Mucosa of stomach (tissue), 1 donor: ENCODE measurements at regions not wholly inside any gene's neighbourhood (a gene's known extent, or its start where the extent isn't known, plus 50 kb on each side); places are given as distances from the start of the nearest gene placed in this dataset.
"Not testable (repeated sequence)": the region's sequence is repeated elsewhere in the genome, so short reads cannot be mapped to it uniquely, and the experiment has no call there.

Experiments
- H3K27me3 ChIP-seq: one replicate; pipeline ENCODE4 v1.7.0; 2013; ENCODE audit warnings: mild to moderate bottlenecking, low read length; ENCODE audit not compliant: control insufficient read depth, insufficient read depth
- H3K36me3 ChIP-seq: one replicate; pipeline ENCODE4 v1.7.0; 2013; ENCODE audit warnings: low read length; ENCODE audit not compliant: control insufficient read depth, insufficient read depth
- H3K4me1 ChIP-seq: one replicate; pipeline ENCODE4 v1.7.0; 2013; ENCODE audit warnings: mild to moderate bottlenecking, low read length; ENCODE audit not compliant: control insufficient read depth, insufficient read depth
- H3K4me3 ChIP-seq: one replicate; pipeline ENCODE4 v1.7.0; 2013; ENCODE audit warnings: low read length
- H3K9ac ChIP-seq: one replicate; pipeline ENCODE4 v1.7.0; 2013; ENCODE audit warnings: mild to moderate bottlenecking, low read length, moderate library complexity
- H3K9me3 ChIP-seq: one replicate; pipeline ENCODE4 v1.7.0; 2013; ENCODE audit warnings: mild to moderate bottlenecking, low read length, moderate library complexity; ENCODE audit not compliant: control insufficient read depth
- donor health status: Pancreatic carcinoma.

DNA sequence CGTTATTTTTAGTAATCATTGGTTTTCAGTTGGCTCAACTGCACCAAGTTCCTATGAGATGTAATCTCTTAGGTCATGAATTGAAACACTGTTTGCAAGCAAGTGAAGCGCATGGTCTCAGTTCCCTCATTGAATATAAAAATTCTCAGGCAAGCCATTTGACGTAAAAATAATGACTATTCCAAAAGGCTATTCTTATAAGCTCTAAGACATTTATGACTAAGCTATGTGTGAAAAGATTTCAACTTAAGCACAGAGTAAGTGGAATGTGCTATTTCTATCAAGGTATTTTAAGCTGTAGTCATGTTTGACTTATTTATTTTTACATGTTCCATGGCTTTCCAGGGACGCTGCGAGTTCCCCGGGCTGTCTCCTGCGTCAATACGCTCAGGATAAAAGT is 248.5 kb downstream of the THBS2 start:
- no peaks in the 10 kb centered on the region for H3K9me3 ChIP-seq
- no peaks in the 10 kb centered on the region for H3K36me3 ChIP-seq
- H3K9ac ChIP-seq: no peak overlapping the region
- H3K4me3 ChIP-seq: no peak overlapping the region
- no peaks in the 10 kb centered on the region for H3K4me1 ChIP-seq
- no peaks in the 10 kb centered on the region for H3K27me3 ChIP-seq

DNA sequence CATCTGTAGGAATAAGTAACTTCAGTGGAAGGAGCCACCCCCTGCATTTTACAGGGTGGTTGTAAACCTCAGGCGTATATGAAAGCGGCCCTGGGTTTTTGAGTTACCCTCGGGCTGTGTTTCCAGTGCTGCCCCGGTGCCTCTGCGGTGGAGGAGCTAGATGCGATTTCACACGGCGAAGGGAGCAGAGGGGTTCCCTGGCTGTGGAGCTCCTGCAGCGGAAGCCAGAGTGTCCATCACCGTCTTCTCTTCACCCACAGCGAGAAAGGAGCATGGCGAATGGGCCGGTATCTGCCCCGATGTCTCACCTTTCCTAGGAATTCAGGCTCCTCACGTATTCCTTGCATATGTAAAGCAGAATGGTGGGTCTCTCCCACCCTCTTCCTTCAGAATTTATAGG is 253.6 kb downstream of the THBS2 start:
- no peak overlapping the region for H3K9ac ChIP-seq
- no peaks in the 10 kb centered on the region for H3K4me1 ChIP-seq

DNA sequence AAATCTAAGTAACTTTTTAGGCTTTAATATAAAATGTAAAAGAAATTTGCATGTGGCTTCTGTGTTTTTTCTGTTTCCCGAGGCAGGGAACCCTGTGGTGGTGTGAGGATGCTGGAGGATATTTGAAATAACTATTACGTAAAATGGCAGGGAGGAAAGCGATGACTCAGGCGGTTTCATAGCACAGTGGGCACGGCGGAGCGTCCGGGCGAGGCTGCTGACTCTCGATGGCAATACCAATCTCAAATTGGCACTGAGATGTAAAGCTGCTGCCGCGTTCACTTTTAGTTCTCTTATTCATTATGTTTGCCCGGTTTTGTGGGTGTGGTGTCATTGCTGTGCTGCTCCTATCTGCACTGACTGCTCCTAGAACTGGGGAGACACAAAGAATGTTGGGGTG is 254.3 kb downstream of the THBS2 start:
- no peak overlapping the region for H3K4me3 ChIP-seq
- H3K9me3 ChIP-seq: no peaks in the 10 kb centered on the region
- H3K36me3 ChIP-seq: no peaks in the 10 kb centered on the region
- no peaks in the 10 kb centered on the region for H3K4me1 ChIP-seq
- no peaks in the 10 kb centered on the region for H3K27me3 ChIP-seq
- no peak overlapping the region for H3K9ac ChIP-seq

More for the DNA sequence above, 253.6 kb downstream of the THBS2 start:
- Histone ChIP-seq H3K27me3 (no peaks in the 10 kb centered on the region), H3K9me3 (no peaks in the 10 kb centered on the region), H3K36me3 (no peaks in the 10 kb centered on the region), H3K4me3 (no peak overlapping the region)

DNA sequence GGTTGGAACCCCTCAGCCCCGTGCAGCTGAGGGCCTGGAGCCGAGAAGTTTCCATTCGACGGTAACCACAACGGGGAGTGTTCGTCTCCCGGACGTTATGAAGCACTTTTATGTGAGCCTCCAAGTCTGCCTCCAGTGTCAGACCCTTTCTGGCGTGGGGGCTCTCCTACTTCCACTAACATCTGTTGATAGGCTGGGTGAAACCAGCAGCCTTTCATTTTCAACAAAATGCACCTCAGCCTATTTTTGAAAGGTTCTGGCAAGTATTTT is 257.4 kb downstream of the THBS2 start:
- H3K9me3 ChIP-seq: no peaks in the 10 kb centered on the region
- H3K36me3 ChIP-seq: no peaks in the 10 kb centered on the region
- H3K4me1 ChIP-seq: no peaks in the 10 kb centered on the region
- no peak overlapping the region for H3K9ac ChIP-seq
- H3K27me3 ChIP-seq: no peaks in the 10 kb centered on the region
- H3K4me3 ChIP-seq: no peak overlapping the region

DNA sequence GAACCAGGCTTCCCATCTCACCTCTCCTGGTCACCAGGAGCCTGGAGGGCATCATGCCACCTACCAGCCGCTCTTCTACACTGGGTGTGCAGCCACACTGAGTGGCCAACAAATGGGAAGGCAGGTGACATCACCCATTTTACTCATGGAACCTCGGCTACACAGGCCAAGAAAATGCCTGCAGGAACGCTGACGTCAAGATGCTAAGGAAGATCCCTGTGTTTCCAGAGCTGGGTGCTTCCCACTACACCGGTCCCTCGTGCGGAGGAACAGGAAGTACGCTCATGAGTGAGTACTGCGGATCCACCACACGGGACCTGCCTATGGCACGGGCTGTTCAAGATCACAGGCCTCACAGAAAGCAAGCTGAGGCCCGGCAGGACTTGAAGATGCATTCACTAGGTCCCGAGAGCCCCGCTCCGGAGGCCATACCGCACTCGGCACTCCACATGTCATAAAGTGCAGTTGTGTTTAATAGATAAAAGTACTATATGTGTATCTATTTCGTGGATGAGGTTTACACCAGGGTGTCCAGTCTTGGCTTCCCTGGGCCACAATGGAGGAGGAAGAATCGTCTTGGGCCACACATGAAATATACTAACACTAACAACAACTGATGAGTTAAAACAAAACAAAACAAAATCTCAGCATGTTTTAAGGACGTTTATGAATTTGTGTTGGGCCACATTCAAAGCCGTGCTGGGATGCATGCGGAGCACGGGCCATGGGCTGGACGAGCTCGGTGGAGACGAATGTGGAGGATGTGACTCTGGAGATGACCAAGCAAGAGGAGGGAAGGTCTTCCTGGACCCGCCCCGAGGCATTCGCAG is 257.9 kb downstream of the THBS2 start:
- Histone ChIP-seq H3K4me3 (no peak overlapping the region), H3K9ac (no peak overlapping the region), H3K27me3 (no peaks in the 10 kb centered on the region)

DNA sequence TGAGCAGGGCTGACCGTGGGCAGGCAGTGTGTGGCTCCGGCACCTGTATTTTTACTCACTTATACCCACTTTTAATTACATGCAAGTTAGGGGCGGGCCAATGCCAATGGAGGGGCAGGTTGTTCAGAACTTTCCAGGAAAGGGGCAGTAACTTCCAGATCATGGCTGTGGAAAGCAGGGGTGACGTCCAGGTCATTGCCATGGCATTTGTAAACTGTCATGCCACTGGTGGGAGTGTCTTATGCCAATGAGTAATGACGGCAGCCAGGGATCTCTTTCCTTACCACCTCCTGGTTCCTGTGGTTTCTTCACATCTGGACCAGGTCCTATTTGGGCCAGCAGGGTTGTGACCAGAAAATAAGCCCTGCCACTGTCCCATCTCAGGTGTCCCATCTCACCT is 258.7 kb downstream of the THBS2 start:
- Histone ChIP-seq H3K9ac (no peak overlapping the region), H3K36me3 (no peaks in the 10 kb centered on the region), H3K4me1 (no peaks in the 10 kb centered on the region), H3K4me3 (no peak overlapping the region), H3K27me3 (no peaks in the 10 kb centered on the region), H3K9me3 (no peaks in the 10 kb centered on the region)

More for the DNA sequence above, 257.9 kb downstream of the THBS2 start:
- Histone ChIP-seq H3K36me3 (no peaks in the 10 kb centered on the region), H3K4me1 (no peaks in the 10 kb centered on the region), H3K9me3 (no peaks in the 10 kb centered on the region)

DNA sequence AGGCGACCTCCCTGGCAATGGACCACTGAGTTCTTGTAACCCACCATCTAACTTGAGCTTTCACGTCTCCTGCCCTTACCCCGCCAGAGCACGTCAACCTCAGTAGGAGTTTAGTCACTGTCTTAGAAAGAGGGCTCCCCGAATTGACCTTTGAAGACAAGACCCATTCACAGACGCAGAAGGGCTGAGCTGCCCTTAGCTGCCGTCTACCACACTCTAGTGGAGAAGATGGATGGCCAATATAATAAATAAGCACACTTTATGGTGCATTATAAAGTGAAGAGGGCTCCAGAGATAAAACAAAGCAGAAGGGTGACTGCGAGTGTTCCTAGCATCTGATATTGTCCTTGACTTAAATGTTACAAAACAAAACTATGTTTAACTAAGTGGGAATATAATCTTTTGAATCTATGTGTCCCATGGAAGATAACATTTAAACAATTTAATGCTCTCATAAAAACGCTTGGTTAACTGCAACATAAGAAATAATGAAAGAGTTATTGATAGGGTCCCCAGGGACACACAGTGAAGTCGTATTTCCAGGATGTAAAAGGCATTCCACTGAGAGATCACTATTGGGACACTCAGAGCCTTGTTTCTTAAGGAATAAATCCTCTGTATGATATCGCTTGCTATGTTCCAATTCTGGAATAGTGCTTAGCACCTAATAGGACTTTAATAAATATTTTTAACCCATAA is 261.1 kb downstream of the THBS2 start:
- H3K9ac ChIP-seq: no peak overlapping the region
- no peaks in the 10 kb centered on the region for H3K4me1 ChIP-seq
- no peaks in the 10 kb centered on the region for H3K9me3 ChIP-seq
- H3K4me3 ChIP-seq: no peak overlapping the region
- no peaks in the 10 kb centered on the region for H3K27me3 ChIP-seq
- no peaks in the 10 kb centered on the region for H3K36me3 ChIP-seq

DNA sequence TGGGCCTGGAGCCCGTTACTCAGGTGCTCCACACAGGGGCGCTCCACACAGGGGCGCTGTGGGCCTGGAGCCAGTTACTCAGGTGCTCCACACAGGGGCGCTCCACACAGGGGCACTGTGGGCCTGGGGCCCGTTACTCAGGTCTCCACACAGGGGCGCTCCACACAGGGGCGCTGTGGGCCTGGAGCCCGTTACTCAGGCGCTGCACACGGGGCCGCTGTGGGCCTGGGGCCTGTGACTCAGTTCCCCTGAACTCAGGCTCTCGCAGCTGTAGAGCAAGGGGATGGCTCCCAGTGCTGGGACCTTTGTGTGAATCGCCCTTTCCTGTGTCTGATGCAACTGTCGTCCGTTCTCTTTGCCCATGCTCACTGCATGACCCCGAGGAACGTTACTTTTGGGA is 262.0 kb downstream of the THBS2 start:
- H3K4me1 ChIP-seq, H3K9me3 ChIP-seq, H3K9ac ChIP-seq, H3K36me3 ChIP-seq, H3K4me3 ChIP-seq, H3K27me3 ChIP-seq: not testable (repeated sequence)

DNA sequence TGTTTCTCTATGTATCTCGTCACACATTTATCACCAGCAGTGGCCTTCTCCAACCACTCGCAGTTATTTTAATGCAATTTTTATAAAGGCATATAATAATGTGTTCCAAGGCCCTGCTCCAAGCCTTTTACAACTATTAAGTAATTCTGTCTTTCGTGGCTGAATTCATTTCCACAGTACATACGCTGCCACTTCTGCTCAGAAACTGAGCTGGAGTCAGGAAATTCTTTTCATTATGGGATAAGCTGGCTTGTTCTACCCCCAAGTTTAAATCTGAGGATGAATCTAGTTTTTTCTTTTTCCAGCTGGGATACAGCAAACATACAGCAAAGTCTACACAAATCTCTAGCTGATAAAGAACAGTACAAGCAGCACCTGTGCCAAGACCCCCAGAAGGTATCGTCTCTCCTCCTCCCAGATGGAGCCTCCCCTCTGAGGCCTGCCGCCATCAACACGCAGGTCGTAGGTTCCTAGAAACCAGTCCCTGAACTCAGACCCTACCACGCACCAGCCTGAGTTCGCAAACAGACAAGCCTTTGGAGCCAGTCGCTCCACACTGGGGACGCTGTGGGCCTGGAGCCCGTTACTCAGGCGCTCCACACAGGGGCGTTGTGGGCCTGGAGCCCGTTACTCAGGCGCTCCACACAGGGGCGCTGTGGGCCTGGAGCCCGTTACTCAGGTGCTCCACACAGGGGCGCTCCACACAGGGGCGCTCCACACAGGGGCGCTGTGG is 263.5 kb downstream of the THBS2 start:
- H3K9me3 ChIP-seq: no peaks in the 10 kb centered on the region
- H3K4me3 ChIP-seq: no peak overlapping the region
- H3K36me3 ChIP-seq: no peaks in the 10 kb centered on the region
- H3K9ac ChIP-seq: no peak overlapping the region
- H3K27me3 ChIP-seq: no peaks in the 10 kb centered on the region
- H3K4me1 ChIP-seq: no peaks in the 10 kb centered on the region

DNA sequence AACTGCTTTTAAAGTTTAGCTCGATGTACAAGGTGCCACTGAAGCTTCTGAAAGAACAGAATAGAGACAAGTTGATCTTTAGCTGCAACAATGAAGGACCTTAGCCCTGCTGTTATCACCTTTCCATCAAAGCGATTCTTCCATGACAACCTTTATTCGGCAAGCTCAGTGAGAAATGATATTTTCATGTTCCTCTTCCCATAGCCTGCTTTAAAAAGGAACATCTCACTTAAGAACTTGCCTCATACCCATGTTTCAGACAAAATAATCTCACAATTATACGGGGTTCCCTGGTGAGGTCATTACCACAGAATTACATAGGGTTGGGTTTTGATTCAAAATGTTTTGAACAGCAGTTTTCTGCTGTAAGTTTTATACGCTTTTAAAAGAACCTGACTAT is 264.2 kb downstream of the THBS2 start:
- Histone ChIP-seq H3K4me3 (no peak overlapping the region), H3K9me3 (no peaks in the 10 kb centered on the region), H3K36me3 (no peaks in the 10 kb centered on the region), H3K4me1 (no peaks in the 10 kb centered on the region), H3K9ac (no peak overlapping the region), H3K27me3 (no peaks in the 10 kb centered on the region)

DNA sequence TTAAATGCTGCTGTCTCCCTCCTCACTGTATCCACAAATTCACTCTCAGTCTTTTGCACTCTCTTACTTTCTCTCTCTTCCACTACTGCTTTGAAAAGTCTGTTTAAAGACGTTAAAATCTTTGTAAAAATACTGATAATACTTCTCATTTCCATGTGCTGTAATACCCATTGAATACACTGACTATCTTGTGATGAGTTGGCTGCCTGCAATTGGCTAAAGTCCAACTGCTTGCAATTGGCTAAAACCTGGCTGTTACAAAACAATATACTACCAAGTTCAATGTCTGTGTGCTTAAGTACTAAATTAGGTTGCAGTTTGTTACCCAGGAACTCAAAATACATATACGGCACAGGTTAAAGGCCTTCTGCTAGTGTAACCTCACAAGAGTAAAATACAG is 264.8 kb downstream of the THBS2 start:
- Histone ChIP-seq H3K9me3 (no peaks in the 10 kb centered on the region), H3K36me3 (no peaks in the 10 kb centered on the region), H3K9ac (no peak overlapping the region), H3K27me3 (no peaks in the 10 kb centered on the region), H3K4me1 (no peaks in the 10 kb centered on the region), H3K4me3 (no peak overlapping the region)

DNA sequence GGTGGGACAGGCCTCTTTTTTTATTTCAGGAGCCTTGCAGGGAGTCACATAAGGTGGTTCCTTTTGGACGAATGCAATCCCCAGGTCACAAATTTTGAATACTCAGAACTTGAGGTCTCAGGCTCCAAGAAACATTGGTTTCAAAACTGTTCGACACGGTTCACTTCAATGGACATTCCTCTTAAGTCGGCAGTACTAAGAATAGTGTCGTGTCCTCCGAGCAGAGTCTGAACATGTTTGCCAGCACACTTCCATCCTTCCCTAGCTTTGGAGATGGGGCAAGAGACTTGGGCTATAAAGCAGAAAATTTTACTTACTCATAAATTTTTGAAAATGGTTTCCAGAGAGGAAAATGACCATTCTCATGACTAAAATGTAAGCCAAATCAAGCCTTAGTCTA is 265.4 kb downstream of the THBS2 start:
- no peak overlapping the region for H3K9ac ChIP-seq
- H3K4me3 ChIP-seq: no peak overlapping the region
- H3K36me3 ChIP-seq: no peaks in the 10 kb centered on the region
- H3K9me3 ChIP-seq: no peaks in the 10 kb centered on the region
- H3K27me3 ChIP-seq: no peaks in the 10 kb centered on the region
- H3K4me1 ChIP-seq: no peaks in the 10 kb centered on the region
